ENCODE measurements at regions not wholly inside any gene's neighbourhood (a gene's known extent, or its start where the extent isn't known, plus 50 kb on each side); places are given as distances from the start of the nearest gene placed in this dataset.

- TF ChIP-seq POLR2AphosphoS5 (IDR thresholded peaks at IDR 0.05; ENCODE audit: low read depth, low read length) (no peak), REST (IDR thresholded peaks at IDR 0.05; ENCODE audit: insufficient read depth in 1 of 2, low read depth in 2 of 2, low read length in 1 of 2) (no peak)
- TF ChIP-seq, protein P1, sequence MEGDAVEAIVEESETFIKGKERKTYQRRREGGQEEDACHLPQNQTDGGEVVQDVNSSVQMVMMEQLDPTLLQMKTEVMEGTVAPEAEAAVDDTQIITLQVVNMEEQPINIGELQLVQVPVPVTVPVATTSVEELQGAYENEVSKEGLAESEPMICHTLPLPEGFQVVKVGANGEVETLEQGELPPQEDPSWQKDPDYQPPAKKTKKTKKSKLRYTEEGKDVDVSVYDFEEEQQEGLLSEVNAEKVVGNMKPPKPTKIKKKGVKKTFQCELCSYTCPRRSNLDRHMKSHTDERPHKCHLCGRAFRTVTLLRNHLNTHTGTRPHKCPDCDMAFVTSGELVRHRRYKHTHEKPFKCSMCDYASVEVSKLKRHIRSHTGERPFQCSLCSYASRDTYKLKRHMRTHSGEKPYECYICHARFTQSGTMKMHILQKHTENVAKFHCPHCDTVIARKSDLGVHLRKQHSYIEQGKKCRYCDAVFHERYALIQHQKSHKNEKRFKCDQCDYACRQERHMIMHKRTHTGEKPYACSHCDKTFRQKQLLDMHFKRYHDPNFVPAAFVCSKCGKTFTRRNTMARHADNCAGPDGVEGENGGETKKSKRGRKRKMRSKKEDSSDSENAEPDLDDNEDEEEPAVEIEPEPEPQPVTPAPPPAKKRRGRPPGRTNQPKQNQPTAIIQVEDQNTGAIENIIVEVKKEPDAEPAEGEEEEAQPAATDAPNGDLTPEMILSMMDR (IDR thresholded peaks at IDR 0.05), result no peak
These were observed 181.9 kb upstream of the MRPS30 start for GRCh38 chr5:44626846-44627245.
